GM12865 (cell line): ENCODE measurements at regions not wholly inside any gene's neighbourhood (a gene's known extent, or its start where the extent isn't known, plus 50 kb on each side); places are given as distances from the start of the nearest gene placed in this dataset.

ENCODE experiments used
- DNase-seq: peaks from one replicate; pipeline ENCODE4 v3.0.0; 2010; ENCODE audit warnings: low read depth
- H3K4me3 ChIP-seq: 2 replicates; pipeline ENCODE4 v1.5.1; 2011; ENCODE audit warnings: mild to moderate bottlenecking, low read depth, low read length, control low read depth
- TF ChIP-seq, protein P1 (sequence below): IDR thresholded peaks from 2 replicates; pipeline ENCODE4 v1.5.1; 2011; ENCODE audit warnings: low read length, control low read depth, low read depth, inconsistent platforms; ENCODE audit not compliant: insufficient read depth; ENCODE audit errors: missing control alignments

DNA sequence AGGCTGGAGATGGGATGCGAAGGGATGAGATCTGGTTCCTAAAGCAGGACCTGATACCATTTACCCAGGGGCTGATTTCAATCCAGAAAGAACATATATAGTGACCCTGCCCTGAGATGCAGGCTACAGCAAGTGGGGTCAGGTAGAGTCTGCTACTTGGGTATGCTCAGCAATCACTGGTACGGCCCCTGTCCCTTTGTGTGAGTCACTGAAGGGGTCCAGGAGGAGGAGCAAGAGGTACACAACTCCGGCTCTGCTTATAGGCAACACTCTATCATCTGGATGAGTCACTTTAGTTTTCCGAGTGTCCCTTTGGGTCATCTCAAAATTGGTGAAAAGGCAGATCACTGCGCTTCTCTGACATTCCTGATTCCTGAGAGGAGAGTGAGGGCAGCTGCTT is 79.6 kb upstream of the SORCS1 start:
- DNase-seq = no peak
- no peak overlapping the region for H3K4me3 ChIP-seq
- TF ChIP-seq, protein P1, sequence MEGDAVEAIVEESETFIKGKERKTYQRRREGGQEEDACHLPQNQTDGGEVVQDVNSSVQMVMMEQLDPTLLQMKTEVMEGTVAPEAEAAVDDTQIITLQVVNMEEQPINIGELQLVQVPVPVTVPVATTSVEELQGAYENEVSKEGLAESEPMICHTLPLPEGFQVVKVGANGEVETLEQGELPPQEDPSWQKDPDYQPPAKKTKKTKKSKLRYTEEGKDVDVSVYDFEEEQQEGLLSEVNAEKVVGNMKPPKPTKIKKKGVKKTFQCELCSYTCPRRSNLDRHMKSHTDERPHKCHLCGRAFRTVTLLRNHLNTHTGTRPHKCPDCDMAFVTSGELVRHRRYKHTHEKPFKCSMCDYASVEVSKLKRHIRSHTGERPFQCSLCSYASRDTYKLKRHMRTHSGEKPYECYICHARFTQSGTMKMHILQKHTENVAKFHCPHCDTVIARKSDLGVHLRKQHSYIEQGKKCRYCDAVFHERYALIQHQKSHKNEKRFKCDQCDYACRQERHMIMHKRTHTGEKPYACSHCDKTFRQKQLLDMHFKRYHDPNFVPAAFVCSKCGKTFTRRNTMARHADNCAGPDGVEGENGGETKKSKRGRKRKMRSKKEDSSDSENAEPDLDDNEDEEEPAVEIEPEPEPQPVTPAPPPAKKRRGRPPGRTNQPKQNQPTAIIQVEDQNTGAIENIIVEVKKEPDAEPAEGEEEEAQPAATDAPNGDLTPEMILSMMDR = no peak

DNA sequence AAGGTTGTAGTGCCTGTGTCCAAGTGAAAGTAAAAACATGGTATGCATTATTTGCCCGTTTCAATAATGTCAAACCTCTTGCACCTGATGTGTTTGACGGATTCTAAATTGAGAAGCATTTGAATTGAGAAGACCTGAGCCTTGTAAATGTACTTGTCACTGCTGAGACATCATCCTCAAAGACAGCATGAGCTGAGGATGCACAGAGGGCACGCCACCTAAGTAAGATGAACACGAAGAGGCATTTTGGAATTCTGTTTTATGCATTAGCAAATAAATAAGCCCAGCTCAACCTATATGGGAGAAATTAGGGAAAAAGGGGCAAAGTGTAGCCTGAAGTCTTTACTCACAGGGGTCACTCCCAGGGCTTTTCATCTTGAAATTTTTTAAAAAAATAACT is 73.8 kb upstream of the SORCS1 start:
- no peak overlapping the region for H3K4me3 ChIP-seq
- TF ChIP-seq, protein P1 = no peak
- DNase-seq = no peak

DNA sequence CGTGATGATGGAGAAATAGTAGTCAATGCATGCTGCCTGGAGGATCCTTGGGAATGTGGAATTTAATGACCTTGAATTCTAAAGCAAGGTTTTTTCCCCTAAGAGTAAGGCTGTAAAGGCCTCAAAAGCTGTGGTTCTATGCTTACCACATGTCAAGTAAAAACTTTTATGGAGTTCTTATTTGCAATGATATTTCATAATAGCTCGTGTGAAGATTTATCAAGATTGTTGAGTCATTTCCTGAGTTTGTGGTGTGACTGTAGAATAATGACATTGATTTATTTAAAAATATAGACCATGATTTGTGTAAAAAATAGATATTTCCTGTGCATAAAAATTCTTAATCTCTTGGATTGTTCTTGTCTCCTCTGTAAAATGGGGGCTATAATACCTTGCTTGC is 67.5 kb upstream of the SORCS1 start:
- DNase-seq = no peak
- H3K4me3 ChIP-seq = no peak overlapping the region
- TF ChIP-seq, protein P1 = no peak

DNA sequence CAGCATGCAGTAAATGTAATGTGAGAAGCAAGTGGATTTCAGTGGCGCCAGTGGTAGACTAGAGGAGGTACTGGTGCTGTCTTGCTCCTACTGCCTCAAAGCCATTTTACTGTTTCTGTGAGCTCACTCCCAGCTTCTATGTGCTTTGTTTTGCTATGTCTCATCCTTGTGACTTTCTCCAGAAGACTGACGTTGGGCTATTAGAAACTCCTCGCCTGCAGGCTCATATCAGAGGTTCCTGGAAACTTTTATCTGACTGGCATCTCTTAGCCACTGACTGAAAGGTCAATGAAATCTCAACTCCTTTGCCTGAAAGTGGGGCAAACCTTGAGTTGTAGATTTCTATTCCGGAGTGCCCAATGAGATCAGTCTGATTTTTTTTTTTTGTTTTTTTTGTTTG is 66.4 kb upstream of the SORCS1 start:
- TF ChIP-seq, protein P1 = no peak
- DNase-seq = no peak
- H3K4me3 ChIP-seq = no peak overlapping the region

DNA sequence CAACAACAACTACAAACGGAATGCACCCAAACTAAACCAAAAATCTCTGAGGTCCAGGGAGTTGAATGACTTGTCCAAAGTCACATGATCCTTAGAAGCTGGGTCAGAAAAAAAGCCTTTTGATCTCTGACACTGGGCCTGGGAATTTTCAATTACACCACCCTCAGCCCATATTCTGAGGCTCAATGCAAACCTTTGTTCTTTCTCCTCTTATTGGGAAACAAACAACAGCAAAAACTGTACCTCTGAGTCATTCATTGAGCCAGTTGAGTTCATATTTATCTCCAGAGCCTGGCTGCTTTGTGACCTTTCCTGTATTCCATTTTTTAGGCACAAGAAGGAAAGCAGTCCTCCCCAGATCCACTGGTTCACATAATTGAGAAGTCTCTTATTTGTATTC is 51.2 kb upstream of the SORCS1 start:
- no peak overlapping the region for H3K4me3 ChIP-seq
- DNase-seq = no peak
- TF ChIP-seq, protein P1 = no peak
